GM12891 (cell line): ENCODE measurements at regions not wholly inside any gene's neighbourhood (a gene's known extent, or its start where the extent isn't known, plus 50 kb on each side); places are given as distances from the start of the nearest gene placed in this dataset.

Experiments used
- DNase-seq: peaks from one replicate; pipeline ENCODE4 v3.0.0; 2011; ENCODE audit warnings: low spot score; ENCODE audit not compliant: insufficient read length
- FAIRE-seq: peaks from 2 replicates; lab custom pipeline; 2011; peaks lifted over from hg19 to GRCh38; lab: Jason Lieb, UNC
- PAX5 ChIP-seq: IDR thresholded peaks from 2 replicates; pipeline ENCODE4 v1.6.1; 2011; ENCODE audit warnings: low read length, moderate library complexity, mild to moderate bottlenecking; ENCODE audit not compliant: insufficient read depth, severe bottlenecking
- POLR2A ChIP-seq: IDR thresholded peaks from 2 replicates; pipeline ENCODE4 v1.6.1; 2011; ENCODE audit warnings: low read depth, low read length, control low read depth
- POLR2AphosphoS5 ChIP-seq: IDR thresholded peaks from 2 replicates; pipeline ENCODE4 v1.6.1; 2011; ENCODE audit warnings: low read depth, low read length, control low read depth
- POU2F2 ChIP-seq: IDR thresholded peaks from 2 replicates; pipeline ENCODE4 v1.6.1; 2011; ENCODE audit warnings: low read depth, mild to moderate bottlenecking, control low read depth, low read length, moderate library complexity
- SPI1 ChIP-seq: IDR thresholded peaks from 2 replicates; pipeline ENCODE4 v1.6.1; 2011; ENCODE audit warnings: low read depth, low read length, control low read depth
- TAF1 ChIP-seq: IDR thresholded peaks from 2 replicates; pipeline ENCODE4 v1.6.1; 2011; ENCODE audit warnings: low read depth, low read length, control low read depth

- FAIRE-seq, result no peak
- DNase-seq, result no peak
- TF ChIP-seq PAX5 (no peak), POLR2AphosphoS5 (no peak), SPI1 (no peak), POLR2A (no peak), TAF1 (no peak), POU2F2 (no peak)
Measured at GRCh38 chr1:94746635-94747525, 73.3 kb upstream of the SLC44A3 start.

GRCh38 chr1:94745742-94746141 is 74.4 kb upstream of the SLC44A3 start:
- DNase-seq, result no peak
- TF ChIP-seq TAF1, result no peak
- no peak for TF ChIP-seq SPI1
- no peak for TF ChIP-seq POLR2A
- TF ChIP-seq PAX5, result no peak
- no peak for TF ChIP-seq POLR2AphosphoS5
- TF ChIP-seq POU2F2, result no peak
- FAIRE-seq, result no peak

DNA sequence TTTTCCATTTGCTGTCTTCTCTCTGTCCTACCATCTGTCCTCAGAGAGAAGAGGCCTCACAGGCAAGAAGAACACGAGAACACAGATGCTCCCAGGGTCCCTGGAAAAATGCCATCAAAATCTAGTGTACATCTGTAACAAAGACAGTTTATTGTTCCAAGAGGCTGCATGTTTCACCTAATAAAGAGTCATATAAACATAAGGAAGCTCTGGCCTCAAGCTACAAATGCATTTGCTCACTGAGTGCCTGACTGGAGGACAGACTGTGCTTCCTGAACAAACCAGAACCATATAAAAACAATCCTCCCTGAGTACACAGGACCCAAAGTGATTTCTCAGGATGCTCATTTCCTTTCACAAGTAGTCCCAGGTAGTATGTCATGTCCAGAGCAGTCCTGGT is 76.3 kb upstream of the SLC44A3 start:
- FAIRE-seq, result no peak
- no peak for DNase-seq
- no peak for TF ChIP-seq POLR2A

GRCh38 chr1:94741996-94742395 is 78.2 kb upstream of the SLC44A3 start:
- TF ChIP-seq SPI1, result no peak
- no peak for DNase-seq
- FAIRE-seq, result no peak

DNA sequence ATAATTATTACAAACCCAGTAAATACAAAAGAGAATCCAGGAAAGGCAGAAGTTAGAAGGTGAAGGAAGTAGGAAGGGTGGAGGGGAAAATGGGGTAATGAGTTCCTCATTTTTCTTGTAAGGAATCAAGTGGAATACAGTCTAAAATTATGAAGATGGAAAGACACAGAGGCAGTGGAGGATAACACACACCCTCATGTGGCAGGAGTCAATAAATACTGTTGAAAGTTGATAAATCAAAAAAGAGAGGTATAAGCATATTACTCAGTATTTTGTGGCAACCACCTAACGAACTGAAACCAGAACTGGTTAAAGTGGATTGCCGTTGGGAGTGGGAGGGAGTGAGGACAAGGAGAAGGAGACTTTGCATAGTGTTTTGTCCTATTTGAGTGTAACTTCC is 78.6 kb upstream of the SLC44A3 start:
- no peak for DNase-seq
- FAIRE-seq, result no peak
- TF ChIP-seq TAF1, result no peak
- no peak for TF ChIP-seq POU2F2
- TF ChIP-seq SPI1, result no peak
- TF ChIP-seq POLR2AphosphoS5, result no peak
- TF ChIP-seq POLR2A, result no peak
- no peak for TF ChIP-seq PAX5

GRCh38 chr1:94739521-94740061 is 80.6 kb upstream of the SLC44A3 start:
- no peak for FAIRE-seq
- DNase-seq, result no peak
- no peak for TF ChIP-seq POLR2AphosphoS5
- no peak for TF ChIP-seq PAX5
- TF ChIP-seq POLR2A, result no peak
- no peak for TF ChIP-seq POU2F2
- TF ChIP-seq TAF1, result no peak
- TF ChIP-seq SPI1, result no peak

DNA sequence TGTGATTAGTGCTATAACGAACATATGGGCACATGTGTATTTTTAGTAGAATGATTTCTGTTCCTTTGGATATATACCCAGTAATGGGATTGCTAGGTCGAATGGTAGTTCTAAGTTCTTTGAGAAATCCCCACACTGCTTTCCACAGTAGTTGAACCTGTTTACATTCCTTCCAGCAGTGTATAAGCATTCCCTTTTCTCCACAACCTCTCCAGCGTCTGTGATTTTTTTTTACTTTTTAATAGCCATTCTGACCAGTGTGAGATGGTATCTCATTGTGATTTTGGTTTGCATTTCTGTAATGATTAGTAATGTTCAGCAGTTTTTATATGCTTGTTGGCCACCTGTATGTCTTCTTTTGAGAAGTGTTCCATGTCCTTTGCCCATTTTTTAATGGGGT is 81.8 kb upstream of the SLC44A3 start:
- FAIRE-seq, result no peak
- TF ChIP-seq SPI1, result no peak
- no peak for TF ChIP-seq POLR2AphosphoS5
- no peak for TF ChIP-seq POLR2A
- no peak for TF ChIP-seq POU2F2
- no peak for TF ChIP-seq PAX5
- TF ChIP-seq TAF1, result no peak
- DNase-seq, result no peak

DNA sequence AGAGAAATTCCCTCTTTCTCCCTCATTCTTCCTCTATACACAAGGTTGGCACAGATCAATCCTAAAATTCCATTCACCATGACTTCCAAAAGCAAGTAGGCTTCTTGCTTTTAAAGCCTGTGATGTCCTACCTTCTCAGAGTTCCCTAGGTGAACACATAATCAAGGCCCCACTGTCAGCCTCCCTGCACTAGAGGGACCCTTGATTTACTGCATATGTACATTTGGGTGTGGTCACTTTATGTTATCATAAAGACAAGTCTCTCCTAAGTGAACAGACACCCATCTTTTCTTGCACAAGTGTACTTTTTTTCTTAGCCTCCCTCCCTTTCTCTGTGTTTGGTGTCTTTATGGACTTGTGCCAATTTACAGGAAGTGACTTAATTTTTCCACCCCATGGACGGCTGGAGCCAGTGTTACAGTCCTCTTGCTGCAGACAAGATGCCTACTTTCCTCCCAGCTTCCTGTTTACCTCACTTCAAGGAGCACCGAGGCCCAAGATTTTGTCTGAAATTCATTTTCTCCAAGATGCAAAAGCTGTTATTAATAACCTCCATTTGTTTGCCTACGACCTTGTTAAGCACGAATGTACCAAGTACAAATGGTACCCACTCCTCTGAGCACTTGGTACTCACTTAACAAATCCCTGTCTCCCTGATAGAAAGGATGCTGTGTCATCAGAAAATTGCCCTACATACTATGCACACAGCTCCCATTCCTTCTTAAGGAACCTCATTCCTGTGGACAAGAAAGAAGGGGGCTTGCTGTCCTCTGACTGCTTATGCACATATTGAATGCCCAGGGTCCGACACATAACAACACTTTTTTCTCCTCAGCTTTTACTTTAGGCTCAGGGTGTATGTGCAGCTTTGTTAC is 82.8 kb upstream of the SLC44A3 start:
- FAIRE-seq, result no peak
- no peak for DNase-seq
- TF ChIP-seq PAX5 (no peak), POU2F2 (no peak), POLR2A (no peak)

GRCh38 chr1:94736549-94736948 is 83.6 kb upstream of the SLC44A3 start:
- DNase-seq, result no peak
- TF ChIP-seq PAX5 (no peak), POLR2A (no peak), TAF1 (no peak), SPI1 (no peak), POLR2AphosphoS5 (no peak), POU2F2 (no peak)
- no peak for FAIRE-seq

DNA sequence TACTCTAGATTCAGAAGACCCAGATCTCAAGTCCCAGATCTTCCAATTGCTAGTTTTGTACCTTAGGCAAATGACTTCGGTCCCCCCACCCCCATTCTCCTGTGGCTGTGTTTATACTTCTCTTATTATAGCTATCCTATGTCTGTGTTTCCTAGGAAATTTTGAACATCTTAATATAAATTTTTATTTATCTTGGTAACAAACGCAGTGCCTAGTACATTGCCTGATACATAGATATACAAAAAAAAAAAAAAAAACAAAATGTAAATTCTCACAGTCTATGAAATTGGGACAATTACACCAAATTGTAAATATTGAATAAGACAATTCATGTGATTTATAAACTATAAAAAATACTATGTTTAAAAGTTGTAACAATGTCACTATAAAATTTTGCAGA is 84.1 kb upstream of the SLC44A3 start:
- FAIRE-seq (no peak), DNase-seq (no peak)

More for the DNA sequence above, 84.1 kb upstream of the SLC44A3 start:
- no peak for TF ChIP-seq SPI1
- no peak for TF ChIP-seq POLR2AphosphoS5
